Transverse colon (tissue), 4 donors: ENCODE measurements at regions not wholly inside any gene's neighbourhood (a gene's known extent, or its start where the extent isn't known, plus 50 kb on each side); places are given as distances from the start of the nearest gene placed in this dataset.

Source experiments
- DNase-seq: peaks from one replicate; pipeline ENCODE4 v3.0.0-alpha.2; 2019
- H3K27ac ChIP-seq, 4 donors: fragments of 200-600 bp; sonication (generic); 2 replicates each; pipeline ENCODE4 v1.5.1; 2016 to 2018; ENCODE audit warnings: inconsistent platforms in 4 of 4
- H3K27me3 ChIP-seq: fragments of 200-600 bp; sonication (generic); 2 replicates; pipeline ENCODE4 v1.5.1; 2017; ENCODE audit warnings: inconsistent platforms
- H3K36me3 ChIP-seq, 4 donors: fragments of 200-600 bp; sonication (generic); 2 replicates each; pipeline ENCODE4 v1.5.1; 2017 to 2019; ENCODE audit warnings: inconsistent platforms in 4 of 4
- H3K4me1 ChIP-seq, 4 donors: fragments of 200-600 bp; sonication (generic); 2 replicates each; pipeline ENCODE4 v1.5.1; 2017 to 2020; ENCODE audit warnings: inconsistent platforms in 4 of 4
- H3K4me3 ChIP-seq, 4 donors: fragments of 200-600 bp; sonication (generic); 1 replicate in 1 of 4; 2 replicates in 3 of 4; pipeline versions ENCODE4 v1.5.1 to v1.6.1; 2017 to 2019; ENCODE audit warnings: inconsistent platforms in 4 of 4
- H3K9me3 ChIP-seq, 2 donors: fragments of 200-600 bp; sonication (generic); 2 replicates each; pipeline ENCODE4 v1.5.1; 2017 to 2019; ENCODE audit warnings: inconsistent platforms in 2 of 2
- EP300 ChIP-seq: sonication (generic); formaldehyde crosslinking; IDR thresholded peaks from one replicate; pipeline ENCODE4 v1.6.1; 2017; ENCODE audit warnings: antibody characterized with exemption, low read depth
- POLR2A ChIP-seq: fragments of 450-650 bp; IDR thresholded peaks from one replicate; pipeline ENCODE4 v1.6.1; 2016; ENCODE audit warnings: antibody characterized with exemption, mild to moderate bottlenecking, moderate library complexity
- POLR2AphosphoS5 ChIP-seq, 3 donors: sonication (generic); formaldehyde crosslinking; IDR thresholded peaks; one replicate each; pipeline ENCODE4 v1.6.1; 2016; ENCODE audit warnings: antibody characterized with exemption in 3 of 3
- WGBS, 2 donors: methylation state at CpG; one replicate each; pipeline ENCODE4 v1.1.5; 2018; ENCODE audit warnings: low coverage in 1 of 2; 5-methylcytosine and 5-hydroxymethylcytosine counted together
- in situ Hi-C, 4 donors: fragments of 200-750 bp; cut with MboI; loops; one replicate each; pipeline versions ENCODE4 v1.15.0 to v1.15.1; 2017; ENCODE audit warnings: low sequenced_read_pairs in 3 of 4, low pct_ligation_motif_present in 1 of 4, low pct_unique_long_range_greater_than_20kb in 1 of 4
- intact Hi-C: fragments of 100-400 bp; cut with DNase I; formaldehyde crosslinking; loops from one replicate; pipeline ENCODE4 v1.15.1; 2023; ENCODE audit warnings: low total_unique reads
- TF ChIP-seq, protein P1 (sequence below), 5 experiments: fragments of 200-600 bp in 3 of 5; fragments of 450-650 bp in 2 of 5; sonication (generic) in 3 of 5; IDR thresholded peaks; 1 replicate in 2 of 5; 2 replicates in 3 of 5; pipeline ENCODE4 v1.5.1; 2016 to 2017; ENCODE audit warnings: antibody characterized with exemption in 5 of 5, inconsistent platforms in 3 of 5, mild to moderate bottlenecking in 2 of 5, moderate library complexity in 1 of 5

DNA sequence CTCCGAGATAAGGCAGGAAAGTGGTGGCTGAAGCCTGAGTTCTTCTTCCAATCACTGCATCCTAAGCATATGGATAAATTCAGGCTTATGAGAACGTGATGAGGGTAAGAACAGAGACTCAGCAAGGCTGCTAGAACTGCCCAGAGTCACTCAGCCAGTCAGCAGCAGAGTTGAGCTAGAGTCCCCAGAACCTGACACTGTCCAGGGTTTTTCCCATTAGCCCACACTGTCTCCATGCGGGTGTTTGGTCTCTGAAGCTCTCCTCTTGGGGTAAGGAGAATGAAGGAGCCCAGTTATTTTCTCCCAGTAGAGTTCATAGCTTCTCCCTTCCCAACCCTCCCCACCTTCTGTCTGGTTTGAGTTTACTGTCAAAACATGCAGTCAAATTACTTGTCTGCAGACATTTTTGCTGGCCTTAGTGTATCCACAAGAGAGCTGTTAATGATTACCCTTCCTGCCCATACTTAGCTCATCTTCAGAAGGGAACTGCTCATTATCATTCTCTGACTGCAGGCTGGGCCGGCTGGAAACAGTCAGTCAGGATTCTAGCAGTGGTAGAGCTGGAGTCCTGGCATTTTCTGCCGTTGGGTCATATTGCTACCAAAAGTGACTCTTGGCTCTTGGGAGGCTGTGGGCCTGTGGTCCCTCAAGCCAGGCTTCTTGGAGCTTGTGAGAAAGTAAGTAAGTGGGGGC lies 460.0 kb downstream of the HS3ST3B1 start:
- no peaks in the 10 kb centered on the region for H3K4me1 ChIP-seq

DNA sequence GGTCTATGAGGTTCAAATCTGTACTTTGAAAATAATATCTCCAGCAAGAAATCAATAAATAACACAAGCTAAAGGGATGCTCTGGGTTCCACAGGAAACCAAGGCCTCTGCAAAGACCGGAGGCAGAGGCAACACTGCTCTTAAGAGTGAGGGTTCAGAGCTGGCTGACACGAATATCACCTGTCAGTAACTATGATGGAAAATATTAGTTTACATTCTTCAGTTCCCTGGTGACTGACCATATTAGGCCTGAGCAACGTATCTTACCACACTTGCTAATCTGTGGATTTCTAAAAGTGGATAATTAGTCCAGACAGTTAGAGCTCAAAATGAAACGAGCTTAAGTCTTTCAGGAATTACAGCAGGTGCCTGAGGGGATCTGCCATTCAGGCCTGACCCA lies 459.3 kb downstream of the HS3ST3B1 start:
- WGBS, 2 donors = 58 to 100% methylated on average over 1 to 4 of the region's 4 CpGs
- intact Hi-C loops = no loop called here
- no peak for DNase-seq
- H3K4me1 ChIP-seq = no peaks in the 10 kb centered on the region
- TF ChIP-seq POLR2AphosphoS5 (IDR thresholded peaks at IDR 0.05) (no peak), POLR2A (no peak), EP300 (no peak)
- TF ChIP-seq, protein P1, sequence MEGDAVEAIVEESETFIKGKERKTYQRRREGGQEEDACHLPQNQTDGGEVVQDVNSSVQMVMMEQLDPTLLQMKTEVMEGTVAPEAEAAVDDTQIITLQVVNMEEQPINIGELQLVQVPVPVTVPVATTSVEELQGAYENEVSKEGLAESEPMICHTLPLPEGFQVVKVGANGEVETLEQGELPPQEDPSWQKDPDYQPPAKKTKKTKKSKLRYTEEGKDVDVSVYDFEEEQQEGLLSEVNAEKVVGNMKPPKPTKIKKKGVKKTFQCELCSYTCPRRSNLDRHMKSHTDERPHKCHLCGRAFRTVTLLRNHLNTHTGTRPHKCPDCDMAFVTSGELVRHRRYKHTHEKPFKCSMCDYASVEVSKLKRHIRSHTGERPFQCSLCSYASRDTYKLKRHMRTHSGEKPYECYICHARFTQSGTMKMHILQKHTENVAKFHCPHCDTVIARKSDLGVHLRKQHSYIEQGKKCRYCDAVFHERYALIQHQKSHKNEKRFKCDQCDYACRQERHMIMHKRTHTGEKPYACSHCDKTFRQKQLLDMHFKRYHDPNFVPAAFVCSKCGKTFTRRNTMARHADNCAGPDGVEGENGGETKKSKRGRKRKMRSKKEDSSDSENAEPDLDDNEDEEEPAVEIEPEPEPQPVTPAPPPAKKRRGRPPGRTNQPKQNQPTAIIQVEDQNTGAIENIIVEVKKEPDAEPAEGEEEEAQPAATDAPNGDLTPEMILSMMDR (IDR thresholded peaks at IDR 0.05) = no peak
- no peaks in the 10 kb centered on the region for H3K27me3 ChIP-seq
- H3K36me3 ChIP-seq = no peaks in the 10 kb centered on the region
- no peaks in the 10 kb centered on the region for H3K9me3 ChIP-seq
- in situ Hi-C loops = no loop called here
- H3K27ac ChIP-seq = no peak overlapping the region
- H3K4me3 ChIP-seq = no peak overlapping the region

More for the DNA sequence above, 460.0 kb downstream of the HS3ST3B1 start:
- intact Hi-C loops (no loop called here), in situ Hi-C loops (no loop called here)
- Histone ChIP-seq H3K27me3 (no peaks in the 10 kb centered on the region), H3K4me3 (no peak overlapping the region), H3K36me3 (no peaks in the 10 kb centered on the region), H3K9me3 (no peaks in the 10 kb centered on the region), H3K27ac (no peak overlapping the region)
- TF ChIP-seq EP300 (no peak), POLR2A (no peak), POLR2AphosphoS5 (IDR thresholded peaks at IDR 0.05) (no peak)
- TF ChIP-seq, protein P1 (IDR thresholded peaks at IDR 0.05) = no peak
- no peak for DNase-seq
- WGBS, 2 donors = 61% methylated on average over 5 of the region's 5 CpGs; no CpG with 5 or more reads in 1 of the 2 donors

DNA sequence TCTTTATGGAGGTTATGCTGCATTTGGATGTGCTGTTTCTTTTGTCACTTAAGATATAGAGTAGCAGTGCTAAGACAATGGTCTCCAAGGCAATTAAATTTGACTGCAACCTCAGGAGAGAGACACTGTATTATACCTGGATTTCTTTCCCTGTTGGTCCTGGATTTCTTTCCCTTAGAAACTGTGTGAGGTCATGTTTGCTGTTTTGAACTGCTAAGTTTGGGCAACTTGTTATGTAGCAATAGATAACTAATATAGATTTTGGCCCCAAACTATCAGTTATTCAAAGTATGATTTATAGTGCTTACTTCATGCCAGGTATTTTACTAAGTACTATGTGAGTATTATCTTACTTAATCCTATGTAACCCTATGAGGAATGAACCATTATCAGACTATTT lies 458.4 kb downstream of the HS3ST3B1 start:
- no peak overlapping the region for H3K4me3 ChIP-seq
- intact Hi-C loops = no loop called here
- in situ Hi-C loops = no loop called here

DNA sequence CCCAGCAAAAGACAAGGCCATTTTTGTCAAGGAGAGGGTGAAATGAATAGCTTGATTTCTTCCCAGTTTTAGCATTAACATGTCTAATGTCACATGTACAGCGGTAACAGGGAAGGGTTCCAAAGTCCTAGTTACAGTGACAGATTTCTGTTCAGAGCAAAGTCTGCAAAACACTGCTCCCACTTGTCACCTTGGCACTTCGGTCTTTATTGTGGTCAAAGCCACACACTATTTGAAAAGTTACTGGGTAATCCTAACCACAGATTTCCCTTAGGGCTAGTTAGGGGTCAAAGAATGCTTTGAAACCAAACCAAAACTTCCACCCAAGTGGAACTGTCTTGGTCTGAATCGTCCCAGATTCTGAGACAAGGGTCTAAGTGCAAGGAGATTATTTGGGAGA lies 455.6 kb downstream of the HS3ST3B1 start:
- TF ChIP-seq, protein P1 (IDR thresholded peaks at IDR 0.05) = no peak
- TF ChIP-seq EP300 = no peak
- TF ChIP-seq POLR2A = no peak
- TF ChIP-seq POLR2AphosphoS5 (IDR thresholded peaks at IDR 0.05) = no peak
- Histone ChIP-seq H3K27ac (no peak overlapping the region), H3K36me3 (no peaks in the 10 kb centered on the region), H3K4me3 (no peak overlapping the region), H3K27me3 (no peaks in the 10 kb centered on the region), H3K9me3 (no peaks in the 10 kb centered on the region), H3K4me1 (no peaks in the 10 kb centered on the region)
- no peak for DNase-seq
- intact Hi-C loops (no loop called here), in situ Hi-C loops (no loop called here)
- 14 to 42% methylated on average over 1 to 3 of the region's 3 CpGs for WGBS, 2 donors

More for the DNA sequence above, 458.4 kb downstream of the HS3ST3B1 start:
- Histone ChIP-seq H3K27me3 (no peaks in the 10 kb centered on the region), H3K9me3 (no peaks in the 10 kb centered on the region), H3K4me1 (no peaks in the 10 kb centered on the region), H3K27ac (no peak overlapping the region), H3K36me3 (no peaks in the 10 kb centered on the region)
- no peak for TF ChIP-seq POLR2A
- TF ChIP-seq EP300 = no peak
- TF ChIP-seq, protein P1 (IDR thresholded peaks at IDR 0.05) = no peak
- no peak for TF ChIP-seq POLR2AphosphoS5 (IDR thresholded peaks at IDR 0.05)
- no peak for DNase-seq
